ENCODE measurements at regions not wholly inside any gene's neighbourhood (a gene's known extent, or its start where the extent isn't known, plus 50 kb on each side); places are given as distances from the start of the nearest gene placed in this dataset.

DNA sequence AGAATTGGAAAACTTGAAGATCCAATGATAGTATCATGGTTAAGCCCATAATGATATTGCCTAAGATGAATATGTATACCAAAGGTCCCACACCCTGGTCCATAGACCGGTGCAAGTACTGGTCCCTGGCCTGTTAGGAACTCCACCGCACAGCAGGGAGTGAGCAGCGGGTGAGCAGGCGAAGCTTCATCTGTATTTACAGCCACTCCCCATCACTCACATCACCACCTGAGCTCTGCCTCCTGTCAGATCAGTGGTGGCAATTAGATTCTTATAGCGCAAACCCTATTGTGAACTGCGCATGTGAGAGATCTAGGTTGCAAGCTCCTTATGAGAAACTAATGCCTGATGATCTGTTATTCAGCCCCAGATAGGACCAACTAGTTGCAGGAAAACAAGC lies 402.4 kb downstream of the EPHA4 start (continued):
- TF ChIP-seq ZNF560 (tag by site-specific recombination; IDR thresholded peaks at IDR 0.05; ENCODE audit: borderline replicate concordance) (no peak), ZFP41 (tag by site-specific recombination; IDR thresholded peaks at IDR 0.05; ENCODE audit: borderline replicate concordance) (no peak), SETDB1 (IDR thresholded peaks at IDR 0.05; ENCODE audit: insufficient read length, low read length) (no peak), RBAK (tag by site-specific recombination; IDR thresholded peaks at IDR 0.05) (no peak)
- TF ChIP-seq, protein P1, sequence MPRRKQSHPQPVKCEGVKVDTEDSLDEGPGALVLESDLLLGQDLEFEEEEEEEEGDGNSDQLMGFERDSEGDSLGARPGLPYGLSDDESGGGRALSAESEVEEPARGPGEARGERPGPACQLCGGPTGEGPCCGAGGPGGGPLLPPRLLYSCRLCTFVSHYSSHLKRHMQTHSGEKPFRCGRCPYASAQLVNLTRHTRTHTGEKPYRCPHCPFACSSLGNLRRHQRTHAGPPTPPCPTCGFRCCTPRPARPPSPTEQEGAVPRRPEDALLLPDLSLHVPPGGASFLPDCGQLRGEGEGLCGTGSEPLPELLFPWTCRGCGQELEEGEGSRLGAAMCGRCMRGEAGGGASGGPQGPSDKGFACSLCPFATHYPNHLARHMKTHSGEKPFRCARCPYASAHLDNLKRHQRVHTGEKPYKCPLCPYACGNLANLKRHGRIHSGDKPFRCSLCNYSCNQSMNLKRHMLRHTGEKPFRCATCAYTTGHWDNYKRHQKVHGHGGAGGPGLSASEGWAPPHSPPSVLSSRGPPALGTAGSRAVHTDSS (tag by site-specific recombination; IDR thresholded peaks at IDR 0.05), result no peak
- TF ChIP-seq, protein P2, sequence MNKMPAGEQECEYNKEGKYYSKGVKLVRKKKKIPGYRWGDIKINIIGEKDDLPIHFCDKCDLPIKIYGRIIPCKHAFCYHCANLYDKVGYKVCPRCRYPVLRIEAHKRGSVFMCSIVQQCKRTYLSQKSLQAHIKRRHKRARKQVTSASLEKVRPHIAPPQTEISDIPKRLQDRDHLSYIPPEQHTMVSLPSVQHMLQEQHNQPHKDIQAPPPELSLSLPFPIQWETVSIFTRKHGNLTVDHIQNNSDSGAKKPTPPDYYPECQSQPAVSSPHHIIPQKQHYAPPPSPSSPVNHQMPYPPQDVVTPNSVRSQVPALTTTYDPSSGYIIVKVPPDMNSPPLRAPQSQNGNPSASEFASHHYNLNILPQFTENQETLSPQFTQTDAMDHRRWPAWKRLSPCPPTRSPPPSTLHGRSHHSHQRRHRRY (tag by site-specific recombination; IDR thresholded peaks at IDR 0.05), result no peak

GRCh38 chr2:221170548-221170947 lies 401.6 kb downstream of the EPHA4 start:
- no peak overlapping the region for H3K27ac ChIP-seq (ENCODE audit: extremely low read depth, low read depth, low read length)
- no peaks in the 10 kb centered on the region for H3K36me3 ChIP-seq (ENCODE audit: control insufficient read depth in 2 of 2, insufficient read depth in 1 of 2, low read length in 2 of 2)
- H3K9me3 ChIP-seq (ENCODE audit: control insufficient read depth, insufficient read depth, low read depth, low read length), result no peaks in the 10 kb centered on the region
- CTCF ChIA-PET, result no interaction called here
- H3K4me3 ChIP-seq (ENCODE audit: low read depth, low read length), result no peak overlapping the region
- no peaks in the 10 kb centered on the region for H3K4me1 ChIP-seq (ENCODE audit: control insufficient read depth, insufficient read depth, low read length)
- TF ChIP-seq ZNF19 (tag by site-specific recombination; IDR thresholded peaks at IDR 0.05; ENCODE audit: low read depth) (no peak), RBAK (tag by site-specific recombination; IDR thresholded peaks at IDR 0.05) (no peak), OSR2 (tag by site-specific recombination; IDR thresholded peaks at IDR 0.05) (no peak), ZNF114 (tag by site-specific recombination; IDR thresholded peaks at IDR 0.05) (no peak), ZNF274 (IDR thresholded peaks at IDR 0.05; ENCODE audit: low read length) (no peak), ZNF274 (tag by site-specific recombination; IDR thresholded peaks at IDR 0.05; ENCODE audit: borderline replicate concordance) (no peak), SP7 (tag by site-specific recombination; IDR thresholded peaks at IDR 0.05) (no peak), ZNF558 (tag by site-specific recombination; IDR thresholded peaks at IDR 0.05) (no peak), MYNN (tag by site-specific recombination; IDR thresholded peaks at IDR 0.05; ENCODE audit: borderline replicate concordance) (no peak), ZNF629 (tag by site-specific recombination; IDR thresholded peaks at IDR 0.05) (no peak), ZNF585B (tag by site-specific recombination; IDR thresholded peaks at IDR 0.05) (no peak), ZBTB21 (tag by site-specific recombination; IDR thresholded peaks at IDR 0.05) (no peak), ZNF670 (tag by site-specific recombination; IDR thresholded peaks at IDR 0.05; ENCODE audit: low read depth) (no peak), ZNF707 (tag by site-specific recombination; IDR thresholded peaks at IDR 0.05) (no peak), ZNF169 (tag by site-specific recombination; IDR thresholded peaks at IDR 0.05) (no peak), MZF1 (tag by site-specific recombination; IDR thresholded peaks at IDR 0.05; ENCODE audit: borderline replicate concordance) (no peak), ZNF112 (tag by site-specific recombination; IDR thresholded peaks at IDR 0.05) (no peak), ZBTB1 (tag by site-specific recombination; IDR thresholded peaks at IDR 0.05) (no peak)
- TF ChIP-seq, protein P3, sequence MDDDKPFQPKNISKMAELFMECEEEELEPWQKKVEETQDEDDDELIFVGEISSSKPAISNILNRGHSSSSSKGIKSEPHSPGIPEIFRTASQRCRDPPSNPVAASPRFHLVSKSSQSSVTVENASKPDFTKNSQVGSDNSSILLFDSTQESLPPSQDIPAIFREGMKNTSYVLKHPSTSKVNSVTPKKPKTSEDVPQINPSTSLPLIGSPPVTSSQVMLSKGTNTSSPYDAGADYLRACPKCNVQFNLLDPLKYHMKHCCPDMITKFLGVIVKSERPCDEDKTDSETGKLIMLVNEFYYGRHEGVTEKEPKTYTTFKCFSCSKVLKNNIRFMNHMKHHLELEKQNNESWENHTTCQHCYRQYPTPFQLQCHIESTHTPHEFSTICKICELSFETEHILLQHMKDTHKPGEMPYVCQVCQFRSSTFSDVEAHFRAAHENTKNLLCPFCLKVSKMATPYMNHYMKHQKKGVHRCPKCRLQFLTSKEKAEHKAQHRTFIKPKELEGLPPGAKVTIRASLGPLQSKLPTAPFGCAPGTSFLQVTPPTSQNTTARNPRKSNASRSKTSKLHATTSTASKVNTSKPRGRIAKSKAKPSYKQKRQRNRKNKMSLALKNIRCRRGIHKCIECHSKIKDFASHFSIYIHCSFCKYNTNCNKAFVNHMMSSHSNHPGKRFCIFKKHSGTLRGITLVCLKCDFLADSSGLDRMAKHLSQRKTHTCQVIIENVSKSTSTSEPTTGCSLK (tag by site-specific recombination; IDR thresholded peaks at IDR 0.05), result no peak
- POLR2A ChIA-PET, result no interaction called here
